Stimulated activated memory B cell treated with anti-CD40 and anti-IgM and Interleukin-4, amounts not matched to agents 10 μg/mL and 1 μg/mL and 100 μg/mL, for 72 hours (primary cell): ENCODE measurements at regions not wholly inside any gene's neighbourhood (a gene's known extent, or its start where the extent isn't known, plus 50 kb on each side); places are given as distances from the start of the nearest gene placed in this dataset.
"Not testable (repeated sequence)": the region's sequence is repeated elsewhere in the genome, so short reads cannot be mapped to it uniquely, and the experiment has no call there.

Source experiments
- ATAC-seq: fragments of 150-1000 bp; cut with Tn5 transposase; 2 replicates; pipeline ENCODE4 v1.10.0; 2021
- H3K27ac Mint-ChIP-seq: one replicate; pipeline ENCODE4 v1.8.0; 2022; ENCODE audit warnings: mild to moderate bottlenecking, mixed read lengths
- H3K27me3 Mint-ChIP-seq: one replicate; pipeline ENCODE4 v1.8.0; 2022; ENCODE audit warnings: mixed read lengths
- H3K36me3 Mint-ChIP-seq: one replicate; pipeline ENCODE4 v1.8.0; 2022; ENCODE audit warnings: mixed read lengths
- H3K4me1 Mint-ChIP-seq: one replicate; pipeline ENCODE4 v1.8.0; 2022; ENCODE audit warnings: mixed read lengths
- H3K4me3 Mint-ChIP-seq: one replicate; pipeline ENCODE4 v1.8.0; 2022; ENCODE audit warnings: mild to moderate bottlenecking, moderate library complexity, mixed read lengths
- H3K9me3 Mint-ChIP-seq: one replicate; pipeline ENCODE4 v1.8.0; 2022; ENCODE audit warnings: mixed read lengths

DNA sequence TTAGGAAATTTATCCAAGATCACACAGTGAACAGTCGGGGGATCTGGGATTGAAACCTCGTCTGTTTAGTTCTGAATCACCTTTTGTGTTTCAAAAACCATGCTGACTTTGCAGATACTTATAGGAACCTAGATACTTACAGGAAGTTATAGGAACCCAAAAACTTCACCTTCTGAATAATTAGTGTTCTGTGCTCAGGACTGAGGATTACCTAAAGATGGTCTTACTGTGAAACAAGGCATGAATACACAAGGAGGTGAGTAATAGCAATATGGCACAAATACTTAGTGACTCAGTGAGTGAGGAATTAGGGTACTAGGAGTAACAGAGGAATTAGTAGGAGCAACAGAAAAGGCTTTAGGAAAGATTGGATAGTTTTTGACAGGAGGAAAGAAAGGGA is 145.5 kb downstream of the LRATD1 start:
- Mint-ChIP-seq H3K4me1 (no peaks in the 10 kb centered on the region), H3K36me3 (no peaks in the 10 kb centered on the region), H3K4me3 (no peak overlapping the region), H3K27ac (no peak overlapping the region), H3K9me3 (peaks cover 8% of the 10 kb centered on the region), H3K27me3 (no peaks in the 10 kb centered on the region)
- no peak for ATAC-seq

DNA sequence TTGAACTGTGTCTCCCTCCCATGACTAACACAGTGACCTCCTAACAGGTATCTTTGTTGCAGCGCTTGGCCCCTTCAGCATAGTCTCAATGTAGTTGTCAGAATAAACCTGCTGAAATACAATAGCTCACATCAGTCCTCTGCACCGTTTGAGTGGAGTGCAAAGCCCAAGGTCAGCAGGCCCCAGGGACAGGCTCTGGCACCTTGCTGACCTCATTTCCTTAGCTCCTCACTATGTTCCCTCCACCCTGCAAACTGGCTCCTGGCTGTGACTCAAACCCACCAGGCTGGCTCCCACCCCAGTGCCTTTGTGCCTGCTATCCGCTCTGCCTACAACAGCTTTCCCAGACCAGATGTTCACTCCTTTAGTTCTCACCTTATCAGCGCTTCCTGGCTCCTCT is 146.7 kb downstream of the LRATD1 start:
- Mint-ChIP-seq H3K9me3 (peaks cover 8% of the 10 kb centered on the region), H3K27ac (no peak overlapping the region), H3K27me3 (no peaks in the 10 kb centered on the region), H3K36me3 (no peaks in the 10 kb centered on the region), H3K4me1 (no peaks in the 10 kb centered on the region), H3K4me3 (no peak overlapping the region)
- ATAC-seq, result no peak

DNA sequence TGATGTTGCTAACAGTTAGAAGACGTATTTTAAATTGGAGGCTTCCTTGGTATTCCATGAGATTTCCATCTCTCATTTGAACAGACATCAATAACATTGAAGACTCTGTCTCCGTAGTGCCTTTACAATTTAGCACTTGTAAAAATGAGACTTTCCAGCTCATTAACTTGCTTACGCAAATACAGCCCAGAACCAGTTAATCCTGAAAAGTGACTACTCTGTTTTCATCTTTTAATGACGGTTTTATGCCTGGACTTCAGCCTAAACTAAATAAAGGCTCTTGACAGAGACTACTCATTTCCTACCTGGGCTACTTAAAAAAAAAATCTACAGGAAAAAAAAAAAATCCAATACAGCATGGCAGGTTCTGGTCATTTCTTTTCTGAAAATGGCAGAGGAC is 148.6 kb downstream of the LRATD1 start:
- H3K9me3 Mint-ChIP-seq, result peaks cover 8% of the 10 kb centered on the region
- ATAC-seq, result no peak
- no peaks in the 10 kb centered on the region for H3K36me3 Mint-ChIP-seq
- no peaks in the 10 kb centered on the region for H3K4me1 Mint-ChIP-seq
- no peak overlapping the region for H3K27ac Mint-ChIP-seq
- no peak overlapping the region for H3K4me3 Mint-ChIP-seq
- no peaks in the 10 kb centered on the region for H3K27me3 Mint-ChIP-seq

DNA sequence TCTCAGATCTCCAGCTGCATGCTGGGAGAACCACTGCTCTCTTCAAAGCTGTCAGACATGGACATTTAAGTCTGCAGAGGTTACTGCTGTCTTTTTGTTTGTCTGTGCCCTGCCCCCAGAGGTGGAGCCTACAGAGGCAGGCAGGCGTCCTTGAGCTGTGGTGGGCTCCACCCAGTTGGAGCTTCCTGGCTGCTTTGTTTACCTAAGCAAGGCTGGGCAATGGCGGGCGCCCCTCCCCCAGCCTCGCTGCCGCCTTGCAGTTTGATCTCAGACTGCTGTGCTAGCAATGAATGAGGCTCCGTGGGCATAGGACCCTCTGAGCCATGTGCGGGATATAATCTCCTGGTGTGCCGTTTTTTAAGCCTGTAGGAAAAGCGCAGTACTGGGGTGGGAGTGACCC is 156.3 kb downstream of the LRATD1 start:
- not testable (repeated sequence) for H3K4me1 Mint-ChIP-seq, H3K4me3 Mint-ChIP-seq, H3K27ac Mint-ChIP-seq, H3K36me3 Mint-ChIP-seq, H3K27me3 Mint-ChIP-seq, ATAC-seq, H3K9me3 Mint-ChIP-seq

DNA sequence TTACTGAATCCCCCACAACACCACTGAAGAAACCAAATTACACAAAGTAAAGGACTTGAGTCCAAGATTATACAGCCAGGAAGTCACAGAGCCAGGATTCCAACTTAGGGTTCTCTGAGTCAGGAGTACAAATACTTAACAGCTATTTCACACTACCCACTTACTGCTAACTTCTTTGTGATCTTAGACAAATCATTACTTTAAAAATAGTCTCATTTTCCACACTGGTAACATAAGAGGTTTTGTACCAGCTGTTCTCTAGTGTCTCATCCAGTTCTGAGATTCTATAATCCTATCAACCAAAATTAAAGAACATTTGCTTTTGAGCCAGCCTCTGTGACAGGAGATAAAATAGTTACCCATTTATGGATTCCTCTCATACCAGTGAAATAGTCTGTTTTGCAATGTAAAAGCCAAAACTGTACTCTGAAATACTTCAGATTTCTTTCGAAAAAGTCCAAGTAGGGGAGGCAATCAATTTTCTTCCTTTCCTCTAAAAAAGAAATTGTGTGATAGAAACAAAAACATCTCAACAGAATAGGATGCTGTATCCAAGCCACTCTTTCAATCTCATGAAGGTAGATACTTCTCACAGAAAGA is 157.6 kb downstream of the LRATD1 start:
- Mint-ChIP-seq H3K4me1 (no peaks in the 10 kb centered on the region), H3K27ac (no peak overlapping the region), H3K36me3 (no peaks in the 10 kb centered on the region), H3K9me3 (peaks cover 3% of the 10 kb centered on the region), H3K4me3 (no peak overlapping the region), H3K27me3 (no peaks in the 10 kb centered on the region)
- ATAC-seq, result no peak

DNA sequence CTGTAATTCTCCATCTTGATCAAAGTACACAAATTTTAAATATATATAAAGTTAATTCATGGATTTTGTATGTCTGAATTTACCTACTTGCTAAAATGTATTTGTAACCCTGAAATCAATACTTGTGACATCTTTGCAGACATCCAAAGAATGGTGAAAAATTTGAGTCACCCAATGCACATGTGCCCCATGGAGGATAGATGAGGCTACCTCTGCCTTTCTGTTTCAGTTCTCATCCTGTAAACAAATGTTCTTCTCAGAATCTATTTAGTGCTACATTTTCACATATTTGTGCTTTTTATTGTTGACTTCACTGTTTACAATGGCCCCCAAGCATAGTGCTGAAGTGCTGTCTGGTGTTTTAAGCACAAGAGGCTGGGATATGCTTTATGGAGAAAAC is 171.5 kb downstream of the LRATD1 start:
- no peaks in the 10 kb centered on the region for H3K27me3 Mint-ChIP-seq
- H3K9me3 Mint-ChIP-seq, result peaks cover 6% of the 10 kb centered on the region
- no peak for ATAC-seq
- H3K27ac Mint-ChIP-seq, result no peak overlapping the region
- no peak overlapping the region for H3K4me3 Mint-ChIP-seq
- H3K4me1 Mint-ChIP-seq, result no peaks in the 10 kb centered on the region
- no peaks in the 10 kb centered on the region for H3K36me3 Mint-ChIP-seq

DNA sequence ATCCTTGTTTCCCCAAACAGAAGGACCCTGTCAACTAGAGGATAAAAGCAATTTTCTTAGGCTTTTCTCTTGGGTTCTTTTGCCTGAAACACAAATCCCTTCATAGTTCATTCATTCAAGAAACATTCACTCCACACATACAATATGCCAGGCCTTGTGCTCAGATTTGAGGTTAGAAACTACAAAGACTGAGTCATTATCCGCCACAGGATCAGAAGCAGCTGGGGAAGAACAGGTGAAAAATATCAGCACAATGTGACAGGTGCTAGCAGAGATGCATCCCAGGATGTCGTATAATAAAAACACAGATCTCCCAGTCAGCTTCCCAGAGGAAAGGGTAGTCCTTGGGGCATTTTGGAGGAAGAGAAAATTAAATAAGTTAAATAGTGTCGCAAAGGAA is 172.4 kb downstream of the LRATD1 start:
- Mint-ChIP-seq H3K27me3 (no peaks in the 10 kb centered on the region), H3K36me3 (no peaks in the 10 kb centered on the region), H3K27ac (no peak overlapping the region), H3K9me3 (peaks cover 6% of the 10 kb centered on the region), H3K4me1 (no peaks in the 10 kb centered on the region), H3K4me3 (no peak overlapping the region)
- no peak for ATAC-seq

DNA sequence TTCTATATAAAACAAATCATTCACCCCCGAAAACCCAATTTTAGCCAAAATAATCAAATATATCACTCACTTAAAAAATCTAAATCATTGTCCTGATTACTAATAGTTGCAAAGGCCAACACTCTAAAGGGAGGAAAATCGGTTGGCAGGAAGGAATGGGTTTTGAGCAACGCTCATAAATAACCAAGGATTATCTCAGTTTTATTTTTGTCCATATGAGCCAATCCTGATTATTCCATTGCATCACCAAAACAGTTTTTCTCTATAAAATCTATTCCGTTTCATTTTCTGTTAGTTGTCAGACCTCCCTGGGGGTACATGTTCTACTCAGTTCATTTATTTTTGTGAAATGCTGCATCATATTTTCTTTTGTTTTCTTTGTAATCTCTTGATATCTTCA is 174.1 kb downstream of the LRATD1 start:
- H3K27me3 Mint-ChIP-seq, result no peaks in the 10 kb centered on the region
- H3K4me3 Mint-ChIP-seq, result no peak overlapping the region
- no peak overlapping the region for H3K27ac Mint-ChIP-seq
- no peaks in the 10 kb centered on the region for H3K36me3 Mint-ChIP-seq
- no peaks in the 10 kb centered on the region for H3K4me1 Mint-ChIP-seq
- no peaks in the 10 kb centered on the region for H3K9me3 Mint-ChIP-seq
- no peak for ATAC-seq

DNA sequence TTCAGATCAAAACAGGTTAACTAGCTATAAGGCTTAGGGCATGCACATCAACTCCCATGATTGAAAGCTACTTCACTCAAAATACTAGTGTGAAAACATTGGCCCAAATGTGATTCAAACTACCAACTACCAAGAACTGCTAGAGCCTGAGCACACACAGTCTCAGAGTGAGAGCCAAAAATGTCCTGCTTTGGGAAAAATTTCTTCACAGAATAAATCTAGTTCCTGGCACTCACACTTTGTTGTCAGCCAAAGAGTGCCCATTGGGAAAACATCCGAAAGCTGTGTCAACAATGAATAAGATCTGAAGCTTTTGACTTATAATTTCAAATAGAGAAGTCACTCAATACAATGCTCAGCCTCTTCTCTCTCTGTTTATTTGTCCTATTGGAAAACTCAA is 182.7 kb downstream of the LRATD1 start:
- Mint-ChIP-seq H3K4me3 (no peak overlapping the region), H3K36me3 (no peaks in the 10 kb centered on the region), H3K27me3 (peaks cover 7% of the 10 kb centered on the region), H3K9me3 (peaks cover 8% of the 10 kb centered on the region), H3K27ac (no peak overlapping the region), H3K4me1 (no peaks in the 10 kb centered on the region)
- ATAC-seq, result no peak

DNA sequence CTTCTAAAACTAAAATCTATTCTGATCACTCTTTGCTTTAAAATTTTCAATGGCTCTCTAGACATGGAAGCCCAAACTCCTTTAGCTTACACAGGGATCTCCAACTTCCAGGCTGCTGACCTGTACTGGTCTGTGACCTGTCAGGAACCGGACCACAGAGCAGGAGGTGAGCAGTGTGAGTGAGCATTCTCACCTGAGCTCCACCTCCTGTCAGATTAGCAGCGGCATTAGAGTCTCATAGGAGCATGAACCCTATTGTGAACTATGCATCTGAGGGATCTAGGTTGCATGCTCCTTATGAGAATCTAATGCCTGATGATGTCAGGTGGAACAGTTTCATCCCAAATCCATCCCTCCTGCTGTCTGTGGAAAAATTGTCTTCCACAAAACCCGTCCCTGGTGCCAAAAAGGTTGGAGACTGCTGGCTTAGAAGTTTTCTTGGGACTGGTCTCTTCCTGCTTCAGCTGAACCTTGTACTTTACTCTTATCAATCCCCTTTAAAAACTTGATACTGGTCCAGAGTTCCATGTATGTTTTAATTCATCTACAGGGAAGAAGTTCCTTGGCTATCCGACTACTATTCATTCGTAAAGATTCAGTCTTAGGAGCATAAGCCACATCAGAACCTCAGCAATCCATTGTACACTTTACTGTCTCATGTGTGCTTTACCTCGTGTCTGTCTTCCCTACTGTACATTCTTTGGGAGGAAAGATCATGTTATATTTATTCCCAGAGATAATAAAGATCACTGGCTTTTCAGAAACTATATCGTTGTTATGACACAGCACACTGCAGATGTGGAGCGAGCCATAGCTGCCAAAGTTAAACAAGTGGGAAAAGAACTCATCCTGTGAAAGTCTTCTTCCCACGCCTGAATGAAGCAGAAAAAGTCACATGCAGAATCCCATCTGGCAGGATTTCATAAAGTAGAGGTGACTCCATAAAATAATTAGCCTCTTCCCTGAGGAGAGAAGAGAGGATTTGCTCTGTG is 183.8 kb downstream of the LRATD1 start:
- Mint-ChIP-seq H3K27ac (no peak overlapping the region), H3K9me3 (peaks cover 8% of the 10 kb centered on the region), H3K4me1 (no peaks in the 10 kb centered on the region), H3K27me3 (peaks cover 7% of the 10 kb centered on the region), H3K36me3 (no peaks in the 10 kb centered on the region), H3K4me3 (no peak overlapping the region)
- no peak for ATAC-seq

DNA sequence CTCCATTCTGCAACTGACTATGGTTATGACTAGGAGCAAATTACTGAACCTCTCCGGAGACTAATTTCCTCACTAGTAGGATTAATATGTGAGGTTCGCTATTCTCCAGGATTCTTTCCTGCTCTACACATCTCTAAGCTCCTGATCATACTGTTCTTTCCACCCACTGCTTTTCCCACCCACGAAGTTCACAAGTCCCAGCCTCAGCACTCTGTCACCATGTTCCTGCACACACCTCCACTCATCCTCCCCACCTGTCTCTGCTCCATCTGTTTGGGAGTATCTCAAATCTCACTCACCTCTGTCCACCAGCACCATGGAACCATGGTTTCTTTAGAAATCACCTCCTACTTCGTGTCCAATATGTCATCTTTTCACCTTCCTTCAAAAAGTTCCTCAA is 185.3 kb downstream of the LRATD1 start:
- no peak for ATAC-seq
- no peak overlapping the region for H3K4me3 Mint-ChIP-seq
- H3K27ac Mint-ChIP-seq, result no peak overlapping the region
- H3K4me1 Mint-ChIP-seq, result no peaks in the 10 kb centered on the region
- H3K9me3 Mint-ChIP-seq, result peaks cover 7% of the 10 kb centered on the region
- H3K36me3 Mint-ChIP-seq, result no peaks in the 10 kb centered on the region
- H3K27me3 Mint-ChIP-seq, result peaks cover 7% of the 10 kb centered on the region

DNA sequence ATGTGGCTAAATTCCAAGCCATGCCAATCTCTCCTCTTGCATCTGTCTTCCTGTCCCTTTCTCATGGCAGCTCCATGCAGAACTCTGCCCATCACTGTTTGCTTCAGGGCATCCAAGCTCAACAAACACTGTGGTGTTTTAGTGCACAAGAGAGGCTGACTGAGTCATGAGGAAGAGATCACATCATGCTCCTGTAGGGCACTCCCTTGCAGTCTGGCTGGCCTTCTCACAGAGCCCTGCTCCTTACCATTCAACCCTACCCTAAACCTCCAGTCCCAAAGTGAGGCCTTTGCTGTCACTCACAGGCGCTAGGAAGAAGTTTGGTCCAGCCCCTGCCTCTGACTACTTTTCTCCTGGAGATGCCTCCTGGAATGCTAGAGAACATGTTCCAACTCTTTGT is 194.0 kb downstream of the LRATD1 start:
- H3K27me3 Mint-ChIP-seq, result no peaks in the 10 kb centered on the region
- H3K27ac Mint-ChIP-seq, result no peak overlapping the region
- no peaks in the 10 kb centered on the region for H3K9me3 Mint-ChIP-seq
- no peak for ATAC-seq
- no peaks in the 10 kb centered on the region for H3K4me1 Mint-ChIP-seq
- H3K36me3 Mint-ChIP-seq, result no peaks in the 10 kb centered on the region
- no peak overlapping the region for H3K4me3 Mint-ChIP-seq

DNA sequence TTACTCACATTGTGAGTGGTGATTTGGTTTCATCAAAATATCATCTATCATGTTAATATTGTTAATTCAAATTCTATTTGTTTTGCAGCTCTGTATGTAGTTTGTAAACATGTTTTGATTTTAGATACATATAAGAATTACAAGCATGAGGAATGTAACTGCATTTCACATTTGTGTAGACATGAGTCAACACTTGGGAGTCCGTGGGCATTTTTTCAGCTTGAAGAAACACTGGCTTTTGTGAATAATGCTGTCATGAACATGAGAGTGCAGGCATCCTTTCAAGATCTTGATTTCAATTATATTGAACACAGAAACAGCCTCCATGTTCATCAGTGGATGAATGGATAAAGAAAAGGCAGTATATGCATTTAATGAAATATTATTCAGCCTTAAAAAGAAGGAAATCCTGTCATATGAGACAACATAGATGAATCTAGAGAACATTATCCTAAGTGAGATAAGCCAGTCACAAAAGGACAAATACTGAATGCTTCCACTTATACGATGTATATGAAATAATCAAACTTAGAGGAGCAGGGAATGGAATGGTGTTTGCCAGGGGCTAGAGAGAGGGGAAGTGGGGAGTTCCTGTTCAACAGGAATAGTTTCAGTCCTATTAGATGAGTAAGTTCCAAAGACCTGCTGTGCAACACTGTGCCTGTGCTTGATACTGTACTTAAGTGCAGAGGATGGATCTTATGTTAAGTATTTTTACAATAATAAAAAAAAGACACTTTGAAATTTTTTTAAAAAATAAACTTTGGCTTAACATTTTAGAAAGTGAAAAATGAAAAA is 194.9 kb downstream of the LRATD1 start:
- no peaks in the 10 kb centered on the region for H3K4me1 Mint-ChIP-seq

DNA sequence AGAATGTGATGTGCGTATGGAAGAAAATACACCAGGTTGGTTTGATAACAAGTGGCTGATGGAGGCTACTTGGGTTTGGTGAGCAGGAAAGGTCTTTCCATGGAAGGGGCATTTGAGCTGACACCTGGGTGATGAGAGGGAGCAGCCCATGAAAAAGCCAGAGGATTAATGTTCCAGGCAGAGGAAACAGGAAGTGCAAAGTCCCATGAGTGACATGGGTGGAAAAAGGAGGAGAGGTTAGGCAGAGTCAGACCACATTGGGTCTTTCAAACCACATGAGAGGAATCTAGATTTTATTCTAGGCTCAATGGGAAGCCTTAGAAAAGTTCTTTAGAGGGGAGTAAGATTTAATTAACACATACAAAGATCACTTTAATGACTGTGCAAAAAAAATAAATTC is 195.7 kb downstream of the LRATD1 start:
- Mint-ChIP-seq H3K36me3 (no peaks in the 10 kb centered on the region), H3K9me3 (no peaks in the 10 kb centered on the region), H3K27ac (no peak overlapping the region), H3K27me3 (no peaks in the 10 kb centered on the region), H3K4me1 (no peaks in the 10 kb centered on the region), H3K4me3 (no peak overlapping the region)
- ATAC-seq, result no peak

More for the DNA sequence above, 194.9 kb downstream of the LRATD1 start:
- Mint-ChIP-seq H3K4me3 (no peak overlapping the region), H3K27me3 (no peaks in the 10 kb centered on the region), H3K9me3 (no peaks in the 10 kb centered on the region), H3K36me3 (no peaks in the 10 kb centered on the region), H3K27ac (no peak overlapping the region)
- ATAC-seq, result no peak

DNA sequence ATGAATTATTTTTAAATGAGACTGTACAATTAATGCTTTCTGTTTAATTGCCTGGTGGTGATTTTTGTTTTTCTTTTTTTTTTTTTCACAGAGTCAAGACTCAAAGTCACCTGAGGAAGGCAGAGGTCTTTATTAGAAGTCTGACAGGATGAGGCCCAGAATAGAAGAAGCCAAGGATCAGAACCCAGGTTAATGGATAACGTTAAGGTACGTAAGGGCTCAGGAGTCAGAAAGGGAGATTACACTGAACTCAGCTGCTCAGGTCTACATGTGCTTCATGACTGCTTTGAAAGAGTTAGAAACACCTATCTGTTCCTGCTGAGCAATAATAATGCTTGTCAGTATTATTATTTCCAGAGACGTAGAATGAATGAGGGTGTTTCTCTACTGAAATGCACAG is 196.5 kb downstream of the LRATD1 start:
- no peak overlapping the region for H3K27ac Mint-ChIP-seq
- H3K27me3 Mint-ChIP-seq, result no peaks in the 10 kb centered on the region
- no peaks in the 10 kb centered on the region for H3K4me1 Mint-ChIP-seq
- no peaks in the 10 kb centered on the region for H3K36me3 Mint-ChIP-seq
- no peaks in the 10 kb centered on the region for H3K9me3 Mint-ChIP-seq
- no peak for ATAC-seq
- no peak overlapping the region for H3K4me3 Mint-ChIP-seq
